DND-41 (cell line): ENCODE measurements at regions not wholly inside any gene's neighbourhood (a gene's known extent, or its start where the extent isn't known, plus 50 kb on each side); places are given as distances from the start of the nearest gene placed in this dataset.
"Not testable (repeated sequence)": the region's sequence is repeated elsewhere in the genome, so short reads cannot be mapped to it uniquely, and the experiment has no call there.

Experiments
- ATAC-seq: fragments of 200-7000 bp; cut with Tn5 transposase; 3 replicates; pipeline ENCODE4 v1.9.1; 2021; ENCODE audit warnings: low read depth; ENCODE audit not compliant: insufficient read depth
- DNase-seq: peaks from one replicate; pipeline ENCODE4 v3.0.0-alpha.2; 2020
- H2AFZ ChIP-seq: 2 replicates; pipeline ENCODE4 v1.6.0; 2012; ENCODE audit warnings: low read depth, low read length
- H3K27ac ChIP-seq: 2 replicates; pipeline ENCODE4 v1.5.1; 2012; ENCODE audit warnings: low read length, inconsistent platforms
- H3K27me3 ChIP-seq: fragments of 200-600 bp; sonication (generic); 2 replicates; pipeline ENCODE4 v1.6.0; 2012; ENCODE audit warnings: low read length, mild to moderate bottlenecking, inconsistent platforms; ENCODE audit not compliant: insufficient read depth, poor library complexity
- H3K36me3 ChIP-seq: 2 replicates; pipeline ENCODE4 v1.5.1; 2012; ENCODE audit warnings: low read length, inconsistent platforms; ENCODE audit not compliant: insufficient read depth
- H3K4me1 ChIP-seq: 2 replicates; pipeline ENCODE4 v1.5.1; 2012; ENCODE audit warnings: mild to moderate bottlenecking, low read length; ENCODE audit not compliant: insufficient read depth
- H3K4me2 ChIP-seq: 2 replicates; pipeline ENCODE4 v1.6.0; 2012; ENCODE audit warnings: mild to moderate bottlenecking, moderate library complexity, low read length, inconsistent platforms; ENCODE audit not compliant: insufficient read depth
- H3K4me3 ChIP-seq, 2 experiments: fragments of 200-600 bp in 1 of 2; shearing (Covaris generic) in 1 of 2; 2 replicates each; pipeline ENCODE4 v1.5.1; 2012 to 2016; ENCODE audit warnings: inconsistent platforms in 2 of 2, low read length in 2 of 2, mild to moderate bottlenecking in 2 of 2, low read depth in 1 of 2, moderate library complexity in 1 of 2
- H3K79me2 ChIP-seq: 2 replicates; pipeline ENCODE4 v1.6.0; 2012; ENCODE audit warnings: low read length, inconsistent platforms; ENCODE audit not compliant: insufficient read depth
- H3K9ac ChIP-seq: 2 replicates; pipeline ENCODE4 v1.6.0; 2012; ENCODE audit warnings: low read depth, mild to moderate bottlenecking, inconsistent platforms, low read length, moderate library complexity
- H3K9me3 ChIP-seq: 2 replicates; pipeline ENCODE4 v1.5.1; 2012; ENCODE audit warnings: low read length, moderate library complexity, mild to moderate bottlenecking, inconsistent platforms; ENCODE audit not compliant: insufficient read depth, severe bottlenecking
- H4K20me1 ChIP-seq: 2 replicates; pipeline ENCODE4 v1.6.0; 2012; ENCODE audit warnings: low read length; ENCODE audit not compliant: insufficient read depth
- EZH2 ChIP-seq: IDR thresholded peaks from 3 replicates; pipeline ENCODE4 v1.6.1; 2012; ENCODE audit warnings: borderline replicate concordance, low read depth, mild to moderate bottlenecking, moderate library complexity, low read length, inconsistent platforms; ENCODE audit not compliant: severe bottlenecking
- TF ChIP-seq, protein P1 (sequence below): IDR thresholded peaks from 2 replicates; pipeline ENCODE4 v1.5.1; 2012; ENCODE audit warnings: borderline replicate concordance, low read length, moderate library complexity, mild to moderate bottlenecking; ENCODE audit not compliant: poor library complexity, severe bottlenecking; ENCODE audit errors: extremely low read depth

DNA sequence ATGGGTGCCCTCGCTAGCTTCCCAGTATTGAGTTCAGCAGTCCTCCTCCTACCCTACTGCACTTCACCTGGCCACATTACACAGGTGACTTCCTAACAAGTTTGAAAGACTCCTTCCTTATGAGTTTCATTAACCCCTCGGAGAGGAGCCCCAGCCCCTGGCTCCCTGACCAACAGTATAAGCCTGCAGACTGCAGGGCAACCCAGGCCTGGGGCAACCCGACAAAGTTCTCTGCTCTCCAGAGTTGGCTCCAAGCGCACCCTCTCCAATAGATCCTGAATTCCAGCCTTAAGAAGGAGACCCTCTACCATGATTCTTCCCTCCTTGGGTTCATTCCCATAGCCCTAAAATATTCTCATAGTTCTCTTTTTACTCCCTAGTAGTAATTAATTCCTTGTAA is 1162.8 kb upstream of the TMEFF2 start:
- no peak for DNase-seq

DNA sequence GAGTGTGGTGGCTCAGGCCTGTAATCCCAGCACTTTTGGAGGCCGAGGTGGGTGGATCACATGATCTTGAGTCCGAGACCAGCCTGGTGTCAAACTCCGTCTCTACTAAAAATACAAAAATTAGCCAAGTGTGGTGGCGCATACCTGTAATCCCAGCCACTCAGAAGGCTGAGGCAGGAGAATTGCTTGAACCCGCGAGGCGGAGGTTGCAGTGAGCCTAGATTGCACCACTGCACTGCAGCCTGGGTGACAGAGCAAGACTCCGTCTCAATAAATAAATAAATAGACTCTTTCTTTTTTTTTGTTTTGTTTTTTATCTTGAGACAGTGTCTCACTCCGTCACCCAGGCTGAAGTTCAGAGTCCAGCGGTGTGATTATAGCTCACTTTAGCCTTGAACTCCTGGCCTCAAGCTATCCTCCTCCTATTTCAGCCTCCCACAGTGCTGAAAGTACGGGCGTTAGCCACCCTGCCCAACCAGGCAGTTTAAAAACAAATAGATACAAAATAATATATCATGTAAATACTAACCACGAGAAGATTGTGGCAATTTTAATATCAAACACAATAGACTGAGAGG is 1158.0 kb upstream of the TMEFF2 start:
- ATAC-seq, DNase-seq, H4K20me1 ChIP-seq, H3K27me3 ChIP-seq, H3K9me3 ChIP-seq, H3K9ac ChIP-seq, H3K36me3 ChIP-seq, H2AFZ ChIP-seq, H3K4me3 ChIP-seq, H3K4me2 ChIP-seq, H3K27ac ChIP-seq, H3K79me2 ChIP-seq: not testable (repeated sequence)
- H3K4me1 ChIP-seq = peaks cover 12% of the 10 kb centered on the region

More for the DNA sequence above, 1162.8 kb upstream of the TMEFF2 start:
- Histone ChIP-seq H3K27ac (no peak overlapping the region), H2AFZ (no peak overlapping the region), H4K20me1 (no peaks in the 10 kb centered on the region), H3K9ac (no peak overlapping the region), H3K36me3 (no peaks in the 10 kb centered on the region), H3K4me2 (no peak overlapping the region), H3K79me2 (no peaks in the 10 kb centered on the region), H3K4me3 (no peak overlapping the region), H3K27me3 (no peaks in the 10 kb centered on the region), H3K4me1 (no peaks in the 10 kb centered on the region), H3K9me3 (no peaks in the 10 kb centered on the region)
- TF ChIP-seq, protein P1, sequence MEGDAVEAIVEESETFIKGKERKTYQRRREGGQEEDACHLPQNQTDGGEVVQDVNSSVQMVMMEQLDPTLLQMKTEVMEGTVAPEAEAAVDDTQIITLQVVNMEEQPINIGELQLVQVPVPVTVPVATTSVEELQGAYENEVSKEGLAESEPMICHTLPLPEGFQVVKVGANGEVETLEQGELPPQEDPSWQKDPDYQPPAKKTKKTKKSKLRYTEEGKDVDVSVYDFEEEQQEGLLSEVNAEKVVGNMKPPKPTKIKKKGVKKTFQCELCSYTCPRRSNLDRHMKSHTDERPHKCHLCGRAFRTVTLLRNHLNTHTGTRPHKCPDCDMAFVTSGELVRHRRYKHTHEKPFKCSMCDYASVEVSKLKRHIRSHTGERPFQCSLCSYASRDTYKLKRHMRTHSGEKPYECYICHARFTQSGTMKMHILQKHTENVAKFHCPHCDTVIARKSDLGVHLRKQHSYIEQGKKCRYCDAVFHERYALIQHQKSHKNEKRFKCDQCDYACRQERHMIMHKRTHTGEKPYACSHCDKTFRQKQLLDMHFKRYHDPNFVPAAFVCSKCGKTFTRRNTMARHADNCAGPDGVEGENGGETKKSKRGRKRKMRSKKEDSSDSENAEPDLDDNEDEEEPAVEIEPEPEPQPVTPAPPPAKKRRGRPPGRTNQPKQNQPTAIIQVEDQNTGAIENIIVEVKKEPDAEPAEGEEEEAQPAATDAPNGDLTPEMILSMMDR = no peak
- no peak for TF ChIP-seq EZH2
- ATAC-seq = no peak

DNA sequence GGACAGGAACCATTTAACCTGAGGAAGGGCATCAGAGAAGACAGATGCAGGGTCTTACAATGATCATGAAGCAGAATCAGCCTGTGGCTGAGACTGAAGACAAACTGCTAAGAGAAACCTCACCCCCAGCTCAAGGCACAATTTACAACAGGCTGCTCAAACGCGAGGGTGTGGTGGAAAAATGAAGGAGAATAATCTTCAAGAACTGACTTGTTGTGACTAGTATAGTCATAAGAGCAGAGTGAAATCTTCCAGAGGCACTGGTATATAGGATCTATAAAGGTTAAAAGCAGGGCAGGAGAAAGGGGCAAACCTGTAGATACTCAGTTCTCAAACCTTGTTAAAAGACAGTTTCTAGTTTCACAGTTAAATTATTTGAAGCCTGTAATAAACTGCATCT is 1155.8 kb upstream of the TMEFF2 start:
- no peaks in the 10 kb centered on the region for H3K36me3 ChIP-seq
- no peak overlapping the region for H3K4me3 ChIP-seq
- DNase-seq (no peak), ATAC-seq (no peak)
- H3K4me1 ChIP-seq = peaks cover 17% of the 10 kb centered on the region
- no peak overlapping the region for H3K9ac ChIP-seq
- peak overlapping the region; percentile 36 for H2AFZ ChIP-seq
- no peaks in the 10 kb centered on the region for H3K9me3 ChIP-seq
- no peaks in the 10 kb centered on the region for H4K20me1 ChIP-seq
- no peaks in the 10 kb centered on the region for H3K79me2 ChIP-seq
- H3K27me3 ChIP-seq = no peaks in the 10 kb centered on the region
- H3K4me2 ChIP-seq = no peak overlapping the region
- TF ChIP-seq, protein P1 = no peak
- TF ChIP-seq EZH2 = no peak
- no peak overlapping the region for H3K27ac ChIP-seq

DNA sequence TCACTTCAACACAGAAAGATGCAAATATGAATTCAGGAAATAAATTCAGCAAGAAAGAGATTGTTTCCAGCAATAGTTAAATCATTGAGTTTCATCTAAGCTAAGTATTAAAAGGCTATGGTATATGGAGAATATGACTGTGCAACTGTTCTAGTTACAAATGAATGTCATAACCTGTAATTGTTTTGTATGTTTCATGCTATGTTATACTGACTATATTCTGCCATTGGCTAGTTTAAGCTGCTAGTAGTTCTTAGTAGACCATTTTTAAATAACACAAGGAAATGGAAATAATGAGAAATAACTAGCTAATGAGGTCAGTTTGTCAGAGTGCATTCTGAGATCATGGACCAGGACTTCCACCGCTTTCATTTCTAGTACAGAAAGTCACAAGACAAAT is 1154.9 kb upstream of the TMEFF2 start:
- DNase-seq = no peak
- no peaks in the 10 kb centered on the region for H3K36me3 ChIP-seq

More for the DNA sequence above, 1154.9 kb upstream of the TMEFF2 start:
- Histone ChIP-seq H3K27me3 (no peaks in the 10 kb centered on the region), H3K4me3 (no peak overlapping the region), H3K4me1 (peaks cover 17% of the 10 kb centered on the region), H3K9ac (no peak overlapping the region), H3K27ac (no peak overlapping the region), H4K20me1 (no peaks in the 10 kb centered on the region), H2AFZ (no peak overlapping the region), H3K9me3 (no peaks in the 10 kb centered on the region), H3K79me2 (no peaks in the 10 kb centered on the region), H3K4me2 (no peak overlapping the region)
- ATAC-seq = no peak
- TF ChIP-seq EZH2 = no peak
- TF ChIP-seq, protein P1 = no peak
